OCI-LY3 (cell line): ENCODE measurements at regions not wholly inside any gene's neighbourhood (a gene's known extent, or its start where the extent isn't known, plus 50 kb on each side); places are given as distances from the start of the nearest gene placed in this dataset.

Experiments
- H2AFZ ChIP-seq: fragments of 200-600, 300-600 bp; shearing (Covaris generic); 2 replicates; pipeline ENCODE4 v1.6.0; 2014; ENCODE audit warnings: antibody characterized with exemption, low read depth, low read length
- H3K27ac ChIP-seq: fragments of 200-600, 300-600 bp; sonication (generic); 2 replicates; pipeline ENCODE4 v1.5.1; 2014; ENCODE audit warnings: mild to moderate bottlenecking, low read length, moderate library complexity, mixed read lengths
- H3K27me3 ChIP-seq: fragments of 200-600, 300-600 bp; sonication (generic); 2 replicates; pipeline ENCODE4 v1.6.1; 2014; ENCODE audit warnings: low read depth, low read length, mixed read lengths
- H3K36me3 ChIP-seq: fragments of 200-600, 300-600 bp; sonication (generic); replicated peaks from 2 replicates; pipeline ENCODE3; 2014; ENCODE audit warnings: low read depth, low read length, mixed read lengths
- H3K4me1 ChIP-seq: fragments of 300-600, 200-600 bp; sonication (generic); 2 replicates; pipeline ENCODE4 v1.6.1; 2014; ENCODE audit warnings: low read length, mixed read lengths
- H3K4me2 ChIP-seq: fragments of 200-600, 300-600 bp; sonication (generic); 2 replicates; pipeline ENCODE4 v1.6.1; 2014; ENCODE audit warnings: low read length, mixed read lengths
- H3K4me3 ChIP-seq: fragments of 300-600, 200-600 bp; sonication (generic); 2 replicates; pipeline ENCODE4 v1.5.1; 2014; ENCODE audit warnings: antibody characterized with exemption, mild to moderate bottlenecking, low read length, moderate library complexity
- H3K79me2 ChIP-seq: fragments of 300-600, 200-600 bp; shearing (Covaris generic); 2 replicates; pipeline ENCODE4 v1.6.1; 2014; ENCODE audit warnings: mild to moderate bottlenecking, low read length, mixed read lengths
- H3K9ac ChIP-seq: fragments of 300-600, 200-600 bp; shearing (Covaris generic); 2 replicates; pipeline ENCODE4 v1.6.0; 2014; ENCODE audit warnings: mild to moderate bottlenecking, low read length, moderate library complexity
- H3K9me3 ChIP-seq: fragments of 200-600, 300-600 bp; shearing (Covaris generic); 2 replicates; pipeline ENCODE4 v1.6.1; 2014; ENCODE audit warnings: low read length, mixed read lengths; ENCODE audit not compliant: insufficient read depth
- H4K20me1 ChIP-seq: fragments of 200-600, 300-600 bp; sonication (generic); 2 replicates; pipeline ENCODE4 v1.6.1; 2016; ENCODE audit warnings: low read length, mixed read lengths; ENCODE audit not compliant: insufficient read depth
- CTCF ChIP-seq: fragments of 200-600, 300-600 bp; sonication (generic); IDR thresholded peaks from 2 replicates; pipeline ENCODE4 v1.5.1; 2014; ENCODE audit warnings: antibody characterized with exemption, low read length, low read depth
- EZH2phosphoT487 ChIP-seq: fragments of 200-600 bp; shearing (Covaris generic); IDR thresholded peaks from 2 replicates; pipeline ENCODE4 v1.6.1; 2018; ENCODE audit warnings: antibody characterized with exemption, mixed run types, low read depth

GRCh38 chr3:74550686-74551085 is 63.8 kb downstream of the CNTN3 start:
- TF ChIP-seq EZH2phosphoT487 (no peak), CTCF (no peak)
- no peak overlapping the region for H2AFZ ChIP-seq
- no peaks in the 10 kb centered on the region for H3K36me3 ChIP-seq
- H3K9ac ChIP-seq: no peak overlapping the region
- no peak overlapping the region for H3K4me2 ChIP-seq
- no peak overlapping the region for H3K27ac ChIP-seq
- H3K79me2 ChIP-seq: no peaks in the 10 kb centered on the region
- H3K4me3 ChIP-seq: no peak overlapping the region
- H3K9me3 ChIP-seq: no peaks in the 10 kb centered on the region
- H3K27me3 ChIP-seq: no peaks in the 10 kb centered on the region
- H4K20me1 ChIP-seq: no peaks in the 10 kb centered on the region
- H3K4me1 ChIP-seq: no peaks in the 10 kb centered on the region

GRCh38 chr3:74546426-74546825 is 68.0 kb downstream of the CNTN3 start:
- Histone ChIP-seq H3K79me2 (no peaks in the 10 kb centered on the region), H3K9me3 (no peaks in the 10 kb centered on the region), H3K4me3 (no peak overlapping the region), H3K27me3 (no peaks in the 10 kb centered on the region), H3K4me1 (no peaks in the 10 kb centered on the region), H3K9ac (no peak overlapping the region), H3K27ac (no peak overlapping the region), H4K20me1 (no peaks in the 10 kb centered on the region), H3K4me2 (no peak overlapping the region), H3K36me3 (no peaks in the 10 kb centered on the region), H2AFZ (no peak overlapping the region)
- no peak for TF ChIP-seq CTCF
- TF ChIP-seq EZH2phosphoT487: no peak

- Histone ChIP-seq H3K79me2 (no peaks in the 10 kb centered on the region), H3K4me1 (no peaks in the 10 kb centered on the region; the same call in 1 of the 2 replicates), H3K4me3 (no peak overlapping the region), H4K20me1 (no peaks in the 10 kb centered on the region), H2AFZ (no peak overlapping the region), H3K27me3 (no peaks in the 10 kb centered on the region), H3K27ac (no peak overlapping the region), H3K9me3 (no peaks in the 10 kb centered on the region), H3K9ac (no peak overlapping the region), H3K36me3 (no peaks in the 10 kb centered on the region), H3K4me2 (no peak overlapping the region)
- no peak for TF ChIP-seq CTCF
- TF ChIP-seq EZH2phosphoT487: no peak
These were observed 72.0 kb downstream of the CNTN3 start for GRCh38 chr3:74542441-74542840.

- Histone ChIP-seq H4K20me1 (no peaks in the 10 kb centered on the region), H3K27ac (no peak overlapping the region), H3K4me3 (no peak overlapping the region), H3K79me2 (no peaks in the 10 kb centered on the region), H3K9ac (no peak overlapping the region), H3K4me1 (peaks cover 13% of the 10 kb centered on the region; the same call in 1 of the 2 replicates), H3K9me3 (no peaks in the 10 kb centered on the region), H2AFZ (no peak overlapping the region), H3K4me2 (no peak overlapping the region), H3K36me3 (no peaks in the 10 kb centered on the region), H3K27me3 (no peaks in the 10 kb centered on the region)
- no peak for TF ChIP-seq EZH2phosphoT487
- no peak for TF ChIP-seq CTCF
These were observed 74.6 kb downstream of the CNTN3 start for GRCh38 chr3:74539876-74540275.
